HL-60 (cell line): ENCODE measurements at regions not wholly inside any gene's neighbourhood (a gene's known extent, or its start where the extent isn't known, plus 50 kb on each side); places are given as distances from the start of the nearest gene placed in this dataset.

Source experiments
- DNase-seq, 2 experiments: peaks; one replicate each; pipeline ENCODE4 v3.0.0-alpha.2; 2010 to 2020; ENCODE audit warnings: low read depth in 1 of 2, low spot score in 1 of 2
- H3K27ac ChIP-seq: fragments of 250-450 bp; sonication (Bioruptor Pico); replicated peaks from 2 replicates; pipeline ENCODE4 v1.5.1; 2020; ENCODE audit warnings: mild to moderate bottlenecking, moderate library complexity
- H3K27me3 ChIP-seq: fragments of 250-450 bp; sonication (Bioruptor Pico); 2 replicates; pipeline ENCODE4 v1.5.1; 2021; ENCODE audit warnings: mild to moderate bottlenecking, moderate library complexity; ENCODE audit not compliant: insufficient read depth, poor library complexity, severe bottlenecking
- H3K4me3 ChIP-seq: replicated peaks from 2 replicates; pipeline ENCODE4 v1.5.1; 2011; ENCODE audit warnings: mild to moderate bottlenecking, control low read depth, low read length; ENCODE audit not compliant: insufficient read depth
- GABPA ChIP-seq: IDR thresholded peaks from 2 replicates; pipeline ENCODE4 v1.6.1; 2012; ENCODE audit warnings: low read depth
- POLR2AphosphoS5 ChIP-seq: IDR thresholded peaks from 2 replicates; pipeline ENCODE4 v1.6.1; 2012; ENCODE audit warnings: low read depth
- REST ChIP-seq: IDR thresholded peaks from 2 replicates; pipeline ENCODE4 v1.6.1; 2012; ENCODE audit warnings: low read depth; ENCODE audit not compliant: insufficient replicate concordance
- SPI1 ChIP-seq: IDR thresholded peaks from 2 replicates; pipeline ENCODE4 v1.6.1; 2012; ENCODE audit warnings: low read depth, mild to moderate bottlenecking, borderline replicate concordance
- TF ChIP-seq, protein P1 (sequence below): IDR thresholded peaks from one replicate; pipeline ENCODE4 v1.5.1; 2011; ENCODE audit warnings: low read length, control low read depth, inconsistent platforms; ENCODE audit not compliant: insufficient read depth

DNA sequence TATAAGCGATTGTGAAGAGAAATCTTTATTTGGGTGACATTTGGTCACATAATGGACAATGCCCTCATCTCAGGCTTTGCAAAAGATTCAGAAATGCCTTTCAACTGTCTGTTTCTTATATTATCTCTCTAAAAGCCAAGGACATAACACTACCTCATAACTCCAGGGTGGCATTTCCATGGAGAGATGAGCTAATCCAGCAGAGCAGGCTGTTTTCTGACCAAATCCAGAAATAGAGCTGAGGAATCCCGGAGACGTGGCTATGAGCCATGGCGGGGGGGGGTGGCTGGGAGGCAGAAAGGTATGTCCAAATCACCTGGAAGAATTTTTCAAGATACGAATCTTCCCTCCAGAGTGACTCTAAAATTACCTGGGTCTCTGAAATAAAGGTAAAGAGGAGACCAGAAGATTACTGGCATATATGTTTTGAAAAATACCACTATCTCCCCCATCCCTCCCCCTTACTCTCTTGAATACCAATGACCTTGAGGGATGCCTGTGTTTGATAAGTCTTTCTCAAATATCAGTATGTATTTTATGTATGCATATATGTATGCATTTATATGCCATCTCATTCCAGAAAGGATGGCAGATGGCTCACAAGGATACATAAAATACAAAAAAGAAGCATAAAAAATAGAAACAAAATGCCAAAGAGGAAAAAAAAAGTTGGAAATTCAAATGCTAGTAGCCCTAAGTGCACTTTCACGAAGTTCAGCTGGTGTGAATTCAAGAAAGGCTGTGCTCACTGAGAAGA is 296.0 kb upstream of the MGAT5 start:
- Histone ChIP-seq H3K27me3 (no peaks in the 10 kb centered on the region), H3K27ac (no peak overlapping the region), H3K4me3 (no peak overlapping the region)
- TF ChIP-seq REST (no peak), POLR2AphosphoS5 (no peak), GABPA (no peak), SPI1 (no peak)
- TF ChIP-seq, protein P1, sequence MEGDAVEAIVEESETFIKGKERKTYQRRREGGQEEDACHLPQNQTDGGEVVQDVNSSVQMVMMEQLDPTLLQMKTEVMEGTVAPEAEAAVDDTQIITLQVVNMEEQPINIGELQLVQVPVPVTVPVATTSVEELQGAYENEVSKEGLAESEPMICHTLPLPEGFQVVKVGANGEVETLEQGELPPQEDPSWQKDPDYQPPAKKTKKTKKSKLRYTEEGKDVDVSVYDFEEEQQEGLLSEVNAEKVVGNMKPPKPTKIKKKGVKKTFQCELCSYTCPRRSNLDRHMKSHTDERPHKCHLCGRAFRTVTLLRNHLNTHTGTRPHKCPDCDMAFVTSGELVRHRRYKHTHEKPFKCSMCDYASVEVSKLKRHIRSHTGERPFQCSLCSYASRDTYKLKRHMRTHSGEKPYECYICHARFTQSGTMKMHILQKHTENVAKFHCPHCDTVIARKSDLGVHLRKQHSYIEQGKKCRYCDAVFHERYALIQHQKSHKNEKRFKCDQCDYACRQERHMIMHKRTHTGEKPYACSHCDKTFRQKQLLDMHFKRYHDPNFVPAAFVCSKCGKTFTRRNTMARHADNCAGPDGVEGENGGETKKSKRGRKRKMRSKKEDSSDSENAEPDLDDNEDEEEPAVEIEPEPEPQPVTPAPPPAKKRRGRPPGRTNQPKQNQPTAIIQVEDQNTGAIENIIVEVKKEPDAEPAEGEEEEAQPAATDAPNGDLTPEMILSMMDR: no peak
- DNase-seq: no peak

DNA sequence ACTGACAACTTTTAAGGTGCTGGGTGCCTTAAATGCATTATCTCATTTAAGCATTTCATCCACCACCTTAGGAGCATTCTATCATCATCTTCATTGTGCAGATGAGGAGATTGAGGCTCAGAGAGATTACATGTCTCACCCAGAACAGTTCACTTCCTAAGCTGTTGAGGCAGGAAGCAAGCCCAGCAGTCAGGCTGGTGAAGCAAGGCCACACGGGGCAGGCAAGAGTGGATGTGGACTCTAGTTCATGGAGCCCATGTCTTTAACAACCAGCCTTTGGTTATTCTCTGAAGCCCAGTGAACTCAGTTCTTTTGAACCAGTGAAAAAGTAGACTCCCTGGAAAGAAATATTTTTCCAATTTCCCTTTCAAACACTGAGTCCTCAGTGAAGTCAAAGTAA is 294.8 kb upstream of the MGAT5 start:
- TF ChIP-seq, protein P1: no peak
- no peak for TF ChIP-seq REST
- TF ChIP-seq GABPA: no peak
- no peak for TF ChIP-seq SPI1
- TF ChIP-seq POLR2AphosphoS5: no peak
- DNase-seq: no peak
- no peaks in the 10 kb centered on the region for H3K27me3 ChIP-seq
- H3K4me3 ChIP-seq: no peak overlapping the region
- no peak overlapping the region for H3K27ac ChIP-seq

GRCh38 chr2:133966720-133967304 is 287.1 kb upstream of the MGAT5 start:
- H3K27ac ChIP-seq: no peak overlapping the region
- no peak for DNase-seq
- H3K4me3 ChIP-seq: no peak overlapping the region
- no peaks in the 10 kb centered on the region for H3K27me3 ChIP-seq
- TF ChIP-seq GABPA: no peak
- TF ChIP-seq, protein P1: no peak
- no peak for TF ChIP-seq POLR2AphosphoS5
- TF ChIP-seq SPI1: no peak
- no peak for TF ChIP-seq REST
